KMS-11 (cell line): ENCODE measurements at regions not wholly inside any gene's neighbourhood (a gene's known extent, or its start where the extent isn't known, plus 50 kb on each side); places are given as distances from the start of the nearest gene placed in this dataset.

Experiments
- H2AFZ ChIP-seq: fragments of 200-600 bp; sonication (generic); 2 replicates; pipeline ENCODE4 v1.6.1; 2016; ENCODE audit warnings: antibody characterized with exemption, mixed run types, low read depth
- H3K27ac ChIP-seq: fragments of 200-600 bp; sonication (generic); 2 replicates; pipeline ENCODE4 v1.6.1; 2016; ENCODE audit warnings: mild to moderate bottlenecking, mixed run types
- H3K27me3 ChIP-seq: fragments of 200-600 bp; sonication (generic); 2 replicates; pipeline ENCODE4 v1.6.1; 2017; ENCODE audit warnings: mild to moderate bottlenecking, low read depth, mixed run types, moderate library complexity; ENCODE audit not compliant: insufficient read depth
- H3K36me3 ChIP-seq: fragments of 200-600 bp; sonication (generic); 2 replicates; pipeline ENCODE4 v1.6.1; 2017; ENCODE audit warnings: mild to moderate bottlenecking, mixed run types; ENCODE audit not compliant: insufficient read depth
- H3K4me1 ChIP-seq: fragments of 200-600 bp; sonication (generic); 2 replicates; pipeline ENCODE4 v1.6.1; 2016; ENCODE audit warnings: mild to moderate bottlenecking, low read depth, mixed run types; ENCODE audit not compliant: poor library complexity, severe bottlenecking
- H3K4me2 ChIP-seq: fragments of 200-600 bp; sonication (generic); 2 replicates; pipeline ENCODE4 v1.7.0; 2016; ENCODE audit warnings: mild to moderate bottlenecking, mixed run types
- H3K4me3 ChIP-seq: fragments of 200-600 bp; sonication (generic); IDR thresholded peaks from 2 replicates; pipeline ENCODE4 v1.6.1; 2017; ENCODE audit warnings: low read depth, low read length, mixed read lengths; ENCODE audit not compliant: insufficient read depth
- H3K79me2 ChIP-seq: fragments of 200-600 bp; sonication (generic); 2 replicates; pipeline ENCODE4 v1.6.1; 2016; ENCODE audit warnings: low read depth, mixed run types; ENCODE audit not compliant: insufficient read depth
- H3K9ac ChIP-seq: fragments of 200-600 bp; sonication (generic); 2 replicates; pipeline ENCODE4 v1.6.1; 2016; ENCODE audit warnings: mild to moderate bottlenecking, mixed run types
- H4K20me1 ChIP-seq: fragments of 200-600 bp; sonication (generic); 2 replicates; pipeline ENCODE4 v1.6.1; 2016; ENCODE audit warnings: mild to moderate bottlenecking, mixed run types; ENCODE audit not compliant: insufficient read depth
- CTCF ChIP-seq: fragments of 200-600 bp; sonication (generic); conservative IDR thresholded peaks from 2 replicates; pipeline ENCODE4 v1.6.1; 2017; ENCODE audit warnings: low read depth, mild to moderate bottlenecking, antibody characterized with exemption, low read length, moderate library complexity, mixed read lengths

DNA sequence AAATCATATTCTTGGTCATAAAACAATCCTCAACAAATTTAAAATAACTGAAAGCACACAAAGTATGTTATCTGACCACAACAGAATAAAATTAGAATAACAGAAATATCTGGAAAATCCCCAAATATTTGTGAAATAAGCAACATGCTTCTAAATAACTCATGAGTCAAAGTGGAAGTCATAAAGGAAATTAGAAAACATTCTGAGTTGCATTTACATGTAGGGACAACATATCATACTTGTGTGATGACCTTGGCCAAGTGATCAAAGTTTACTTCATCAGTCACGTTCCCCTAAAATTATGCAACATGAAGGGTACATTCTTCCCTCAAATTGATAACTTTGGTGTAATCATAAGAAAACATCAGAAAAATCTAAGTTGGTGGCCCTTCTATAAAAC is 64.7 kb downstream of the CSF2 start:
- no peak overlapping the region for H3K9ac ChIP-seq
- H4K20me1 ChIP-seq: no peaks in the 10 kb centered on the region
- no peaks in the 10 kb centered on the region for H3K36me3 ChIP-seq
- no peak overlapping the region for H3K27ac ChIP-seq
- H2AFZ ChIP-seq: no peak overlapping the region
- H3K4me3 ChIP-seq: no peak overlapping the region
- no peaks in the 10 kb centered on the region for H3K27me3 ChIP-seq
- no peak for TF ChIP-seq CTCF
- H3K4me1 ChIP-seq: peaks cover 16% of the 10 kb centered on the region
- H3K79me2 ChIP-seq: no peaks in the 10 kb centered on the region
- no peak overlapping the region for H3K4me2 ChIP-seq
